ENCODE measurements at regions not wholly inside any gene's neighbourhood (a gene's known extent, or its start where the extent isn't known, plus 50 kb on each side); places are given as distances from the start of the nearest gene placed in this dataset.

- no peak for TF ChIP-seq CTCF (IDR thresholded peaks at IDR 0.05; ENCODE audit: low read depth, low read length, poor library complexity, severe bottlenecking)
- no peak for TF ChIP-seq EZH2phosphoT487 (IDR thresholded peaks at IDR 0.05; ENCODE audit: borderline replicate concordance, low read length)
Measured at GRCh38 chr2:29983308-29983707, 61.9 kb upstream of the ALK start.

Data from DOHH2 (cell line).